ENCODE measurements at regions not wholly inside any gene's neighbourhood (a gene's known extent, or its start where the extent isn't known, plus 50 kb on each side); places are given as distances from the start of the nearest gene placed in this dataset.

DNA sequence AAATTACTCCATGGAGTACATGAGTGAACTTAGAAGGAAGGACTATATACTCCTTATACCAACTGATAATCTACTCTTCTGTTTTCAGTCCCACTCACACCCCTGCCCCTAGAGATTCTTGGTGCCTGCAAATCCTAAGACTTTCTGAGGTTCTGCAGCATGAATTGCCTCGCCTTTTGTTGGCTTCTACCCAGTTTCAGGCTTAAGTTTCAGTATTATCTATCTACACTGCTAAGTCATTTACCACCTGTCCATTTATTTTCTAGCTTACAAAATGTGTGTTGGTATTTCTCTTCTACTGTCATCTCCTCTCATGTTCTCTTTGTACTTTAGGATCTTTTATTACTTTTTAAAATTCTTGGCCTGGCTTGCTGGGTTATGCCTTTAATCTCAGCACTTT lies 94.4 kb upstream of the AMOT start:
- no peak for TF ChIP-seq IKZF3 (tag by site-specific recombination; IDR thresholded peaks at IDR 0.05)
- no peak for TF ChIP-seq ZXDB (tag by site-specific recombination; IDR thresholded peaks at IDR 0.05)
- TF ChIP-seq, protein P1, sequence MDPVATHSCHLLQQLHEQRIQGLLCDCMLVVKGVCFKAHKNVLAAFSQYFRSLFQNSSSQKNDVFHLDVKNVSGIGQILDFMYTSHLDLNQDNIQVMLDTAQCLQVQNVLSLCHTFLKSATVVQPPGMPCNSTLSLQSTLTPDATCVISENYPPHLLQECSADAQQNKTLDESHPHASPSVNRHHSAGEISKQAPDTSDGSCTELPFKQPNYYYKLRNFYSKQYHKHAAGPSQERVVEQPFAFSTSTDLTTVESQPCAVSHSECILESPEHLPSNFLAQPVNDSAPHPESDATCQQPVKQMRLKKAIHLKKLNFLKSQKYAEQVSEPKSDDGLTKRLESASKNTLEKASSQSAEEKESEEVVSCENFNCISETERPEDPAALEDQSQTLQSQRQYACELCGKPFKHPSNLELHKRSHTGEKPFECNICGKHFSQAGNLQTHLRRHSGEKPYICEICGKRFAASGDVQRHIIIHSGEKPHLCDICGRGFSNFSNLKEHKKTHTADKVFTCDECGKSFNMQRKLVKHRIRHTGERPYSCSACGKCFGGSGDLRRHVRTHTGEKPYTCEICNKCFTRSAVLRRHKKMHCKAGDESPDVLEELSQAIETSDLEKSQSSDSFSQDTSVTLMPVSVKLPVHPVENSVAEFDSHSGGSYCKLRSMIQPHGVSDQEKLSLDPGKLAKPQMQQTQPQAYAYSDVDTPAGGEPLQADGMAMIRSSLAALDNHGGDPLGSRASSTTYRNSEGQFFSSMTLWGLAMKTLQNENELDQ (tag by site-specific recombination; IDR thresholded peaks at IDR 0.05; ENCODE audit: low read depth) = no peak
- TF ChIP-seq, protein P2, sequence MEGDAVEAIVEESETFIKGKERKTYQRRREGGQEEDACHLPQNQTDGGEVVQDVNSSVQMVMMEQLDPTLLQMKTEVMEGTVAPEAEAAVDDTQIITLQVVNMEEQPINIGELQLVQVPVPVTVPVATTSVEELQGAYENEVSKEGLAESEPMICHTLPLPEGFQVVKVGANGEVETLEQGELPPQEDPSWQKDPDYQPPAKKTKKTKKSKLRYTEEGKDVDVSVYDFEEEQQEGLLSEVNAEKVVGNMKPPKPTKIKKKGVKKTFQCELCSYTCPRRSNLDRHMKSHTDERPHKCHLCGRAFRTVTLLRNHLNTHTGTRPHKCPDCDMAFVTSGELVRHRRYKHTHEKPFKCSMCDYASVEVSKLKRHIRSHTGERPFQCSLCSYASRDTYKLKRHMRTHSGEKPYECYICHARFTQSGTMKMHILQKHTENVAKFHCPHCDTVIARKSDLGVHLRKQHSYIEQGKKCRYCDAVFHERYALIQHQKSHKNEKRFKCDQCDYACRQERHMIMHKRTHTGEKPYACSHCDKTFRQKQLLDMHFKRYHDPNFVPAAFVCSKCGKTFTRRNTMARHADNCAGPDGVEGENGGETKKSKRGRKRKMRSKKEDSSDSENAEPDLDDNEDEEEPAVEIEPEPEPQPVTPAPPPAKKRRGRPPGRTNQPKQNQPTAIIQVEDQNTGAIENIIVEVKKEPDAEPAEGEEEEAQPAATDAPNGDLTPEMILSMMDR (tag by site-specific recombination; IDR thresholded peaks at IDR 0.05) = no peak
- TF ChIP-seq SALL2 (tag by site-specific recombination; IDR thresholded peaks at IDR 0.05; ENCODE audit: borderline replicate concordance) = no peak

Measured in HEK293 (cell line).